HEK293T (cell line): ENCODE measurements at regions not wholly inside any gene's neighbourhood (a gene's known extent, or its start where the extent isn't known, plus 50 kb on each side); places are given as distances from the start of the nearest gene placed in this dataset.

Experiments
- FOXA1 ChIP-seq: fragments of 450-650 bp; IDR thresholded peaks from 2 replicates; pipeline ENCODE4 v1.6.1; 2016; ENCODE audit warnings: mild to moderate bottlenecking
- FOXM1 ChIP-seq: fragments of 450-650 bp; IDR thresholded peaks from 2 replicates; pipeline ENCODE4 v1.6.1; 2017; ENCODE audit warnings: mild to moderate bottlenecking, borderline replicate concordance
- PKNOX1 ChIP-seq: fragments of 450-650 bp; IDR thresholded peaks from 2 replicates; pipeline ENCODE4 v1.6.1; 2016
- SP1 ChIP-seq: fragments of 450-650 bp; IDR thresholded peaks from 2 replicates; pipeline ENCODE4 v1.6.1; 2017
- SUZ12 ChIP-seq: fragments of 450-650 bp; IDR thresholded peaks from 2 replicates; pipeline ENCODE4 v1.6.1; 2016; ENCODE audit warnings: mild to moderate bottlenecking

GRCh38 chr9:96029722-96030530, 154.4 kb downstream of the ERCC6L2 start:
- TF ChIP-seq FOXA1 (no peak), SP1 (no peak), PKNOX1 (no peak), SUZ12 (no peak), FOXM1 (no peak)
